ENCODE measurements at regions not wholly inside any gene's neighbourhood (a gene's known extent, or its start where the extent isn't known, plus 50 kb on each side); places are given as distances from the start of the nearest gene placed in this dataset.

GRCh38 chr2:18915227-18915626, 325.9 kb upstream of the NT5C1B start:
- no peak for TF ChIP-seq CTCF (IDR thresholded peaks at IDR 0.05)
- TF ChIP-seq EP300 (IDR thresholded peaks at IDR 0.05), result no peak
